Psoas muscle (tissue), 7 donors: ENCODE measurements at regions not wholly inside any gene's neighbourhood (a gene's known extent, or its start where the extent isn't known, plus 50 kb on each side); places are given as distances from the start of the nearest gene placed in this dataset.

Experiments used
- ATAC-seq, 4 donors: fragments of 200-7000 bp; cut with Tn5 transposase; one replicate each; pipeline ENCODE4 v1.9.1; 2020; ENCODE audit warnings: moderate library complexity in 3 of 4, mild to moderate bottlenecking in 2 of 4
- DNase-seq, 2 donors: peaks; one replicate each; pipeline ENCODE4 v3.0.0-alpha.2; 2020
- H3K27ac ChIP-seq: fragments of 200-600 bp; one replicate; pipeline ENCODE4 v1.8.0; 2022
- H3K27me3 ChIP-seq, 3 donors: fragments of 200-600 bp in 1 of 3; one replicate each; pipeline versions ENCODE4 v1.6.1 to v1.8.0; 2013 to 2022; ENCODE audit warnings: low read length in 2 of 3, mild to moderate bottlenecking in 2 of 3, moderate library complexity in 1 of 3; ENCODE audit not compliant: insufficient read depth in 3 of 3
- H3K36me3 ChIP-seq, 2 donors: fragments of 200-600 bp in 1 of 2; one replicate each; pipeline versions ENCODE4 v1.6.1 to v1.8.0; 2013 to 2022; ENCODE audit warnings: low read depth in 1 of 2, mild to moderate bottlenecking in 1 of 2, moderate library complexity in 1 of 2; ENCODE audit not compliant: insufficient read depth in 1 of 2
- H3K4me1 ChIP-seq: fragments of 200-600 bp; one replicate; pipeline ENCODE4 v1.8.0; 2022
- H3K4me3 ChIP-seq: fragments of 200-600 bp; one replicate; pipeline ENCODE4 v1.8.0; 2022; ENCODE audit warnings: mild to moderate bottlenecking
- H3K9me3 ChIP-seq: fragments of 200-600 bp; one replicate; pipeline ENCODE4 v1.8.0; 2022
- WGBS, 3 donors: extraction: QIAGEN DNeasy Blood & Tissue Kit; methylation state at CpG; one replicate each; pipeline versions ENCODE4 v1.1.6 to v1.1.7; 2013; 5-methylcytosine and 5-hydroxymethylcytosine counted together
- intact Hi-C, 2 donors: fragments of 100-400 bp; cut with DNase I; formaldehyde crosslinking; loops; one replicate each; pipeline versions ENCODE4 v1.11.0 to v1.14.2; 2022
- TF ChIP-seq, protein P1 (sequence below): fragments of 200-600 bp; IDR thresholded peaks from one replicate; pipeline ENCODE4 v1.8.0; 2022; ENCODE audit warnings: antibody characterized with exemption
- donor health status: healthy with polysubstance abuse.
- donor health status: DM: no; HTN: no; CAD: no; lungs with moderate emphysema.
- donor health status: Bipolar disorder and iron deficiency.
- donor health status: healthy.
- donor health status: DM: yes; HTN: yes; CAD: no.
- donor health status: DM: no; HTN: no; CAD: no.
- donor health status: DM: yes; HTN: yes; CAD: no.

DNA sequence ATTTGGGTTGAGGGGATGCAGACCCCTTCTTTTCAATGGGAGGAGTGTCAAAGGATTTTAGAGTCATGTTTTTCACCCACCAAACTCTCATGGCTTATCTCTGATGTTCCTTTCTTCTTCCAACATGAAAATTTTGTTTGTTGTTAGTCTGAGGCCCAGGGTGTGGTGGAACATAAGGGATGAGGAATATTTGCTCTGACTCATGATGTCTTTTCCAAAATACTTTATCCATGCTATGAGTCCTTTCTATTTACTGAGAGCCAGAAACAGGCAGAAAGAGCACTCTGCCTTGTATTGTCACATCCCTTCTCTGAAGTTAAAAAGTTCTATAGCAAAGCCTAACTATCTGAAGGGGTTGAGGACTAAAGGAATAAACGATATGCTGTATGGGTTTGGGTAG lies 61.6 kb upstream of the GYPA start:
- Histone ChIP-seq H3K9me3 (no peaks in the 10 kb centered on the region), H3K4me1 (no peaks in the 10 kb centered on the region), H3K27ac (no peak overlapping the region), H3K4me3 (no peak overlapping the region), H3K27me3 (peaks cover 0 to 4% (median 0%) of the 10 kb centered on the region in 3 donors), H3K36me3 (no peaks in the 10 kb centered on the region)
- ATAC-seq (no peak), DNase-seq (no peak)
- 6 to 96% (median 73%) methylated on average over 1 of the region's 1 CpG for WGBS, 3 donors
- intact Hi-C loops = no loop called here
- TF ChIP-seq, protein P1, sequence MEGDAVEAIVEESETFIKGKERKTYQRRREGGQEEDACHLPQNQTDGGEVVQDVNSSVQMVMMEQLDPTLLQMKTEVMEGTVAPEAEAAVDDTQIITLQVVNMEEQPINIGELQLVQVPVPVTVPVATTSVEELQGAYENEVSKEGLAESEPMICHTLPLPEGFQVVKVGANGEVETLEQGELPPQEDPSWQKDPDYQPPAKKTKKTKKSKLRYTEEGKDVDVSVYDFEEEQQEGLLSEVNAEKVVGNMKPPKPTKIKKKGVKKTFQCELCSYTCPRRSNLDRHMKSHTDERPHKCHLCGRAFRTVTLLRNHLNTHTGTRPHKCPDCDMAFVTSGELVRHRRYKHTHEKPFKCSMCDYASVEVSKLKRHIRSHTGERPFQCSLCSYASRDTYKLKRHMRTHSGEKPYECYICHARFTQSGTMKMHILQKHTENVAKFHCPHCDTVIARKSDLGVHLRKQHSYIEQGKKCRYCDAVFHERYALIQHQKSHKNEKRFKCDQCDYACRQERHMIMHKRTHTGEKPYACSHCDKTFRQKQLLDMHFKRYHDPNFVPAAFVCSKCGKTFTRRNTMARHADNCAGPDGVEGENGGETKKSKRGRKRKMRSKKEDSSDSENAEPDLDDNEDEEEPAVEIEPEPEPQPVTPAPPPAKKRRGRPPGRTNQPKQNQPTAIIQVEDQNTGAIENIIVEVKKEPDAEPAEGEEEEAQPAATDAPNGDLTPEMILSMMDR = no peak

DNA sequence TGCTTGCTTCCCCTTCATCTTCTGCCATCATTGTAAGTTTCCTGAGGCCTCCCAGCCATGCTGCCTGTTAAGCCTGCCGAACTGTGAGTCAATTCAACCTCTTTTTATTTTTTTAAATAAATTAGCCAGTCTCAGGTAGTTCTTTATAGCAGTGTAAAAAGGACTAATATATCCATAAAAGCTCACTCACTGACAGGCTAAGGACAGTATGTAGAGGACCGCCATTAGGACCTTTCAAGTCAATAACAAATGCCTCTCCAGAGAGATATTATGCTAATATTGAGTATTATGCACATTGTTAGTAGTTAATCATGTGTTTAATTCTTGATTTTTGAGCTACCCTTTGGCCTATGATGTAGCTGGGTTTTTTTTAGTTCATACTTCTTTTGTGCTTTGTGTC lies 62.6 kb upstream of the GYPA start:
- Histone ChIP-seq H3K9me3 (no peaks in the 10 kb centered on the region), H3K4me3 (no peak overlapping the region), H3K27me3 (peaks cover 0 to 4% (median 0%) of the 10 kb centered on the region in 3 donors), H3K27ac (no peak overlapping the region), H3K4me1 (no peaks in the 10 kb centered on the region), H3K36me3 (no peaks in the 10 kb centered on the region)
- DNase-seq (no peak), ATAC-seq (no peak)
- 83 to 84% (median 83%) methylated on average over 2 of the region's 2 CpGs for WGBS, 3 donors
- TF ChIP-seq, protein P1 = no peak
- intact Hi-C loops = no loop called here

DNA sequence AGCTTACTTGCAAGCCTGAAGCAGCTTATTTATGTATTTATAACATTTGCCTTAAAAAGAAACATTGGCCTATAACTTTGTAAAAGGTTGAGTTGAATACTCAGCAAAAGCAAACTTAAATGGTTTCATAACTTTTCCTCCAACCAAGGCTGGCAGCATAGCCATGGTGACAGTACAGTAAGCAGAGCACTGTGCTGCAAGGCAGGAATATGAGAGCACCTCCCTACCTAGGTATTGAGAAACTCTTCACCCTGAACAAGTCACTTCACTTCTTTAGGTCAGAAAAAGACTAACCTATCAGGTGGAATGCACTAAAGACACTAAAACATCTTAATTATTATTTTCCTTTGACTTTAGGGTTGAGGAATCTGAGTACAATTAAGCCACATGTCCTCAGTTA lies 63.9 kb upstream of the GYPA start:
- Histone ChIP-seq H3K27ac (no peak overlapping the region), H3K36me3 (no peaks in the 10 kb centered on the region), H3K27me3 (peaks cover 0 to 4% (median 0%) of the 10 kb centered on the region in 3 donors), H3K4me3 (no peak overlapping the region), H3K4me1 (no peaks in the 10 kb centered on the region), H3K9me3 (no peaks in the 10 kb centered on the region)
- TF ChIP-seq, protein P1 = no peak
- intact Hi-C loops = no loop called here
- ATAC-seq (no peak), DNase-seq (no peak)

DNA sequence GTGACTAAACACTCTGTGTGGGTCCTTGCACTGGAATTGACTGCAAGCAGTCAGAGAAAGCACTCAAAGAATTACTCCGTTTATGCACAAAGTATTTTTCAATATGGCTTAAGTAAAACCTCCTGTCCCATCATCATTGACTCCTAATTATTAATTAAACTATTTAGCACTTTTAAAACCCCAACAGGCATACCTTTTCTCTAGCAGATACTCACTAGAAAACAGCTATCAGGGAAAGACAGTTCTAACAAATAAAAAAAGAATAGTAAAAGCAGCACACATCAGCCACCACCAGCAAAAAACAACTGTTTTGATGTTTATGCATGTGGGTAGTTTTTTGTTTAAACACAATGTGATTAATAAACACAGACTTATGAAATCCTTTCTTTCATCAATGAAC lies 66.2 kb upstream of the GYPA start:
- ATAC-seq = no peak
- H3K36me3 ChIP-seq = no peaks in the 10 kb centered on the region
- 59 to 77% (median 73%) methylated on average over 1 of the region's 1 CpG for WGBS, 3 donors
- TF ChIP-seq, protein P1 = no peak
- no peak overlapping the region for H3K27ac ChIP-seq
- H3K4me3 ChIP-seq = no peak overlapping the region
- H3K9me3 ChIP-seq = no peaks in the 10 kb centered on the region
- DNase-seq = no peak
- intact Hi-C loops = no loop called here
- H3K4me1 ChIP-seq = no peaks in the 10 kb centered on the region
- peaks cover 0 to 4% (median 0%) of the 10 kb centered on the region in 3 donors for H3K27me3 ChIP-seq

DNA sequence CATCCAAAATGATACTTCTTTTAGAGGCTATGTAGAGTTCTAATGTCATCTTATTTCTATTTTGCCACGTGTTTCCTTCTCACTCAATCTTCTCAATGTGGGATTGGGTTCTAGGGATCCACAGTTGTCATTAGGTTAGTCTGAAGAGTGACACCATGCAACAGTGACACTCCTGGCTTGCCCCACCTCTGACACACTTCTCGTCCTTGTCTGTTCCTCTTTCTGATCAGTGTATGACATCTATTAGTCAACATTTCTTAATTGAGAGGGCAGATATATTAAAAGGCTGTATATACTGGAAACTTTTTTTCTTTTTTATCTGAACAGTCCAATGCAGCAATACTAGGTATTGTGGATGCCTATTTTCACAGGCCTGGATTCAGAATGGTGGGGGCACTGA lies 67.6 kb upstream of the GYPA start:
- Histone ChIP-seq H3K4me3 (no peak overlapping the region), H3K4me1 (no peaks in the 10 kb centered on the region), H3K36me3 (no peaks in the 10 kb centered on the region), H3K9me3 (no peaks in the 10 kb centered on the region), H3K27ac (no peak overlapping the region), H3K27me3 (peaks cover 0 to 4% (median 0%) of the 10 kb centered on the region in 3 donors)
- no peak for DNase-seq
- TF ChIP-seq, protein P1 = no peak
- ATAC-seq = no peak
- intact Hi-C loops = no loop called here
- 68 to 76% (median 74%) methylated on average over 2 of the region's 2 CpGs for WGBS, 3 donors
